NCI-H526 (cell line): ENCODE measurements at regions not wholly inside any gene's neighbourhood (a gene's known extent, or its start where the extent isn't known, plus 50 kb on each side); places are given as distances from the start of the nearest gene placed in this dataset.
A peak's percentile ranks its signal among the peaks of the same experiment; 100 is the strongest.

ENCODE experiments used
- DNase-seq, 2 experiments: peaks; one replicate each; lab custom pipeline; 2025; lab: John Stamatoyannopoulos, UW

- no peak for DNase-seq
Measured at GRCh38 chr12:111078731-111079130, 158.4 kb upstream of the MYL2 start.

- no peak for DNase-seq
Measured at GRCh38 chr12:111076611-111077451, 156.5 kb upstream of the MYL2 start.

- DNase-seq, result no peak
Measured at GRCh38 chr12:111076199-111076598, 155.8 kb upstream of the MYL2 start.

GRCh38 chr12:111074965-111075364 lies 154.6 kb upstream of the MYL2 start:
- no peak for DNase-seq

GRCh38 chr12:111074559-111074958 lies 154.2 kb upstream of the MYL2 start:
- peak in 1 of 2 experiments; percentile 33 for DNase-seq

- DNase-seq, result no peak
Measured at GRCh38 chr12:111073370-111073769, 153.0 kb upstream of the MYL2 start.

- no peak for DNase-seq
Measured at GRCh38 chr12:111072299-111072698, 151.9 kb upstream of the MYL2 start.

- no peak for DNase-seq
Measured at GRCh38 chr12:111069886-111070285, 149.5 kb upstream of the MYL2 start.

- DNase-seq, result no peak
Measured at GRCh38 chr12:111068290-111068689, 147.9 kb upstream of the MYL2 start.

GRCh38 chr12:111067498-111067897 lies 147.1 kb upstream of the MYL2 start:
- no peak for DNase-seq

- DNase-seq, result no peak
Measured at GRCh38 chr12:111066744-111067437, 146.5 kb upstream of the MYL2 start.

- no peak for DNase-seq
Measured at GRCh38 chr12:111064982-111065381, 144.6 kb upstream of the MYL2 start.

GRCh38 chr12:111064154-111064553 lies 143.8 kb upstream of the MYL2 start:
- no peak for DNase-seq

- DNase-seq, result no peak
Measured at GRCh38 chr12:111063295-111064026, 143.1 kb upstream of the MYL2 start.

GRCh38 chr12:111057701-111058425 lies 137.5 kb upstream of the MYL2 start:
- DNase-seq, result peak in 1 of 2 experiments; percentile 6

GRCh38 chr12:111056618-111057521 lies 136.5 kb upstream of the MYL2 start:
- DNase-seq, result no peak

GRCh38 chr12:111055181-111055880 lies 135.0 kb upstream of the MYL2 start:
- DNase-seq, result no peak

- DNase-seq, result no peak
Measured at GRCh38 chr12:111048991-111049390, 128.6 kb upstream of the MYL2 start.

GRCh38 chr12:111046896-111047295 lies 126.5 kb upstream of the MYL2 start:
- DNase-seq, result no peak

- DNase-seq, result no peak
Measured at GRCh38 chr12:111045941-111046340, 125.6 kb upstream of the MYL2 start.
